ENCODE measurements at regions not wholly inside any gene's neighbourhood (a gene's known extent, or its start where the extent isn't known, plus 50 kb on each side); places are given as distances from the start of the nearest gene placed in this dataset.
A peak's percentile ranks its signal among the peaks of the same experiment; 100 is the strongest.

- Mint-ChIP-seq H3K4me1 (peaks cover 48% of the 10 kb centered on the region), H3K4me3 (peak overlapping the region; percentile 4), H3K9me3 (no peaks in the 10 kb centered on the region), H3K36me3 (no peaks in the 10 kb centered on the region), H3K27ac (peak overlapping the region; percentile 79)
- ATAC-seq (peak; percentile 89), DNase-seq (ENCODE audit: low spot score in 2 of 2) (peak in 1 of 2 donors; percentile 70)
These were observed 241.0 kb upstream of the ATP2B1 start for GRCh38 chr12:89949457-89950195.

- Mint-ChIP-seq H3K36me3 (no peaks in the 10 kb centered on the region), H3K4me3 (peak overlapping the region; percentile 13), H3K9me3 (no peaks in the 10 kb centered on the region), H3K4me1 (peaks cover 48% of the 10 kb centered on the region), H3K27ac (peak overlapping the region; percentile 79)
- ATAC-seq (no peak), DNase-seq (ENCODE audit: low spot score in 2 of 2) (no peak)
These were observed 239.9 kb upstream of the ATP2B1 start for GRCh38 chr12:89948271-89949175.

DNA sequence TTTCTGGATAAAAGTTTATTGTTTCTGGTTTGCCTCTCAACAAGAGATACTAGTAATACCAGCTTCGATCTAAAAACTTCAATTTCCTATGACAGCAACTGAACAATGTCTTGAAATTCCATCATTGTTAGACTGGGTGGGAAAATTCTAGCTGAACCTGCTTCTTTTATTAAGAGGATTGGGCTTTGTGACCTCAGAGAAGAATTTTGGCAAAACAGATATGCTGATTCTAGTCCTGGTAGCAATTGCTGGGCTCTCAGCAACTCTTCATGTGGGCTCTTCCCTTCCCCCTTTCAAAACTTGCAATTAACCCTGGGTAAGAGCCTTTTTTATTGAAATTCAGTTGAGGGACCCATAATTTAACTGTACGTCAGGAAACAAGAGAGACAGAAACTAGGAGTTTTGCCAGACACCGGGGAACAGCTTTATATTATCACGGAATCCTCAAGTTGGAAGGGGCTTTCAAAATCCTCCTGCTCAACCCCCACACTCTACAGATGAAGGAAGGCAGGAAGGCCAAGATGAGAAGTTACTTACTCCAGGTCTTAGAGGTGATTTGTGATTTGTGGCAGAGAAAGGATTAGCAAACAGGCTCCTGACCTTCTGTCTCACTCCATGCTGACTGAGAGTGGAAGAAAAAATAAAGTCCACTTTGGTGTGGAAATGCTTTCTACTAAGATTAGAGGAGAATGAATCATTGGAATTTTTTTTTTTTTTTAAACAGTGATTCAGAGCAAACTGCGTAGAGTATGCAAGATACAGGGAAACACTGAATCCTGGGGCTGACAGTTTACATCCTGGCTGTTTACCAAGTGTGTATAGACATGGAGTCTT lies 239.0 kb upstream of the ATP2B1 start:
- no peaks in the 10 kb centered on the region for H3K9me3 Mint-ChIP-seq
- no peak for DNase-seq (ENCODE audit: low spot score in 2 of 2)
- no peaks in the 10 kb centered on the region for H3K36me3 Mint-ChIP-seq
- peak overlapping the region; percentile 79 for H3K27ac Mint-ChIP-seq
- ATAC-seq, result peak; percentile 70
- H3K4me1 Mint-ChIP-seq, result peaks cover 54% of the 10 kb centered on the region
- H3K4me3 Mint-ChIP-seq, result peak overlapping the region; percentile 13

DNA sequence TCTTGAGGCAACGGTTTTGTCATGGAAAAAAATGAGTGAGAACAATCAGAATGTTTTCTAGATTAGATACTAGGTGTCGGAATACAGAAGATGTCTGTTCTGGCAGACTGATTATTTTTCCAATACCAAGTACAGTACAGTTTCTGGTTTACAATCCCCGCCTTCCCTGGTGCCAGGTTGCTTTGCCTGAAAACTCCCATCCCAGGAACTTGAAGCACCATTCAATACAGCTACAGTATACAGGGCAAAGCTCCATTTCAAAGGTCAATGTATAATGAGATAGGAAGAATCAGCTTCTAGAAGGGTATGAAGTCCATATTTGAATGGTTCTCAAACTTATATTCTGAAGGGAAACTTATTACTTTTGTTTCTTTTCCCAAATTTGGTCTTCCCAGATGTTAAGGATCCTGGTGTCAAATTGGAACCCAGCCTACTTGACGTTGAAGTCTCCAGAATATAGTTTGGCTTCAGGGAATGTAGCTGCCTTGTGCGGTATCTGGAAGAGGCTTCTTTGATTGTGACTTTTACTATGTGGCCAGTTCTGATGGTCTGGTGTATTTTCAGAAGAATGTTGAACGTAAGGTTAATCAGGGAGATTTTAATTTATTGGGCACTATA lies 238.0 kb upstream of the ATP2B1 start:
- H3K4me1 Mint-ChIP-seq, result peaks cover 61% of the 10 kb centered on the region
- H3K4me3 Mint-ChIP-seq, result no peak overlapping the region
- no peak overlapping the region for H3K27ac Mint-ChIP-seq
- H3K36me3 Mint-ChIP-seq, result no peaks in the 10 kb centered on the region
- no peak for DNase-seq (ENCODE audit: low spot score in 2 of 2)
- no peak for ATAC-seq
- no peaks in the 10 kb centered on the region for H3K9me3 Mint-ChIP-seq

DNA sequence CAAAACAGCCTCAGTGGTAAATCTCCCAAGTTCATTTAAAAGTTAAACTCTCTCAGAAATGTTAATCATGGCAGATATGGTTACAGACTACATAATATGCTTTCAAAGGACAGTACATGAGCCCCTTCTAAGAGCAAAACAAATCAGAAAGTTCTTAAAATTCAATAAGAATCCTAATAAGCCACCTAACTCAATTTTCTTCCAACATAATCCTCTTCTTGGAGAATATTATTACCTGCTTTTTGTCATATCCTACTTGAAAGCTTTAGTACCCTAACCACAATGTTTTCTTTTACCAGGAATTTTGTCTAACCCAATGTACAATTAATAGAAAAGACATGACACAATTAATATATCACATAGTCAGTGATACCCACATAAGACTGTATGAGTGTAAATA lies 236.5 kb upstream of the ATP2B1 start:
- Mint-ChIP-seq H3K36me3 (no peaks in the 10 kb centered on the region), H3K9me3 (peaks cover 3% of the 10 kb centered on the region), H3K27ac (peak overlapping the region; percentile 36), H3K4me1 (peaks cover 48% of the 10 kb centered on the region), H3K4me3 (no peak overlapping the region)
- DNase-seq (ENCODE audit: low spot score in 2 of 2) (no peak), ATAC-seq (no peak)

DNA sequence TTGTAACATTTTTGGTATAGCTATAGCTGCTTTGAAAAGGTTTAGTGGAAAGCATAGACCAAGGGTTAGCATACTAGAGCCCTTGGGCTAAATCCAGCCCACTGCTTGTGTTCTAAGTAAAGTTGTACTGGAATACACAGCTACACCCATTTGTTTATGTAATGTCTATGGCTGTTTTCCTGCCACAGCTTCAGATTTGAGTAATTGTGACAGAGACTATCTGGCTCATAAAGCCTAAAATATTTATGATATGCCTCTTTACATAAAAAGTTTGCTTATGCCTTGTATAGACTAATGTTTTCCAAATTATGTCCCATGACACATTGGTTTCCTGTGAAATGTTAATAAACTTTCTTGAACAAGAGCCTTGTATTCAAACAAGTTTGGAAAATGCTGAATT lies 234.8 kb upstream of the ATP2B1 start:
- Mint-ChIP-seq H3K4me3 (no peak overlapping the region), H3K36me3 (no peaks in the 10 kb centered on the region), H3K9me3 (peaks cover 3% of the 10 kb centered on the region), H3K4me1 (peaks cover 41% of the 10 kb centered on the region), H3K27ac (peak overlapping the region; percentile 68)
- DNase-seq (ENCODE audit: low spot score in 2 of 2), result no peak
- ATAC-seq, result peak; percentile 58

- Mint-ChIP-seq H3K9me3 (peaks cover 3% of the 10 kb centered on the region), H3K27ac (no peak overlapping the region), H3K4me3 (no peak overlapping the region), H3K36me3 (no peaks in the 10 kb centered on the region), H3K4me1 (peaks cover 25% of the 10 kb centered on the region)
- DNase-seq (ENCODE audit: low spot score in 2 of 2), result no peak
- ATAC-seq, result no peak
These were observed 232.8 kb upstream of the ATP2B1 start for GRCh38 chr12:89941436-89941835.

DNA sequence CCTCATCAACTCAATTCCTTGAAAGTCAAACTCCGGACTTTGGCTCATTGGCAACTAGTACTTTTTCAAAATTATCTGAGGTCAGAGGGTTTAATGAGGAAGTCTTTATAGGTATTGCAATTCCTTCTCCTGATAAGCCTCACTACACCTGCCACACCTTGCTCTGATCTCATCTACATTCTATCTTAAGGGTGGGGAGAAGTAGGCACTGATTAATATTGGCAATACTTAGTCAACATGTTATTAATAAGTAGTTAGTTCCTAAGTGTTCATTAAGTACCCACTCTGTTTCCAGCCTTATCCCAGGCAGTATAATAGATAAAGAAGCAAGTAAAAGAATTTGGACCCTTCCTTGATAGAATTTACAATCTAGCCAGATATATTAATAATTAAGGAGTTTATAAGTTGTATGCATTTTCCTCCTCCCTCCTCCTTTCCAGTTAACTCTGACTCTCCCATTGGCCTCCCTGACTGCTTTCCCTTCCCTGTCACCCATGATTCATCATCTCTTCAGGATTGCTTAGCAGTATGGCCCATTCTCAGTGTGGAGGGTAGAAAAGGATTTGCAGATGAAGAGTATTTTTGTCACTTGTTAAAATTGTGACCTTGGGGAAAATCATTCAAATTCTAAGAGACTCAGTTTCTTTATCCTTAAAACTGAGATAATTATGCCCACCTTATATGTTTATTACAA lies 231.0 kb upstream of the ATP2B1 start:
- no peak for DNase-seq (ENCODE audit: low spot score in 2 of 2)
- no peak overlapping the region for H3K4me3 Mint-ChIP-seq
- H3K9me3 Mint-ChIP-seq, result peaks cover 3% of the 10 kb centered on the region
- no peaks in the 10 kb centered on the region for H3K36me3 Mint-ChIP-seq
- H3K27ac Mint-ChIP-seq, result no peak overlapping the region
- ATAC-seq, result no peak
- H3K4me1 Mint-ChIP-seq, result peaks cover 34% of the 10 kb centered on the region

DNA sequence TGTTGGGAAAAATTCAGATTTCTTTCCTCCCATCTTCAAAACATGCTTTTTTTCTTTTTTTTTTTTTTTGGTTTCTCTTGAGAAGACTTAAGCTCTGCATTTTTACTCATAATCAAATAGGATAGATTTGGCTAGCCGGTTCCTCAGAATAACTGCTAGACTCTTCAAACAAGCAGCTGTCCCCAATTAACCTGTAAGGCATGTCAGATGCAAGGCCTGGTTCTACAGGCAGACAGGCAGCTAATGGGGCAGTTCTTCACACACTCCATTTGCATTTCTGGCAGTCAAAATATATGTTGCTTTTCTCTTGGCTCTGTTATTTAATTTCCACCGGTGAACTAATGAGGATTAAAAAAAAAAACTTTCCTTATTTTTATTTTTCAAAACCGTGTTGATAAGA lies 228.0 kb upstream of the ATP2B1 start:
- Mint-ChIP-seq H3K9me3 (peaks cover 3% of the 10 kb centered on the region), H3K27ac (no peak overlapping the region), H3K4me3 (no peak overlapping the region), H3K4me1 (peaks cover 27% of the 10 kb centered on the region), H3K36me3 (no peaks in the 10 kb centered on the region)
- no peak for ATAC-seq
- DNase-seq (ENCODE audit: low spot score in 2 of 2), result no peak

GRCh38 chr12:89935850-89936249 lies 227.2 kb upstream of the ATP2B1 start:
- Mint-ChIP-seq H3K4me3 (no peak overlapping the region), H3K36me3 (no peaks in the 10 kb centered on the region), H3K27ac (peak overlapping the region; percentile 65), H3K4me1 (peaks cover 24% of the 10 kb centered on the region), H3K9me3 (peaks cover 2% of the 10 kb centered on the region)
- ATAC-seq (peak; percentile 90), DNase-seq (ENCODE audit: low spot score in 2 of 2) (no peak)

GRCh38 chr12:89933911-89934310 lies 225.3 kb upstream of the ATP2B1 start:
- no peak overlapping the region for H3K4me3 Mint-ChIP-seq
- H3K36me3 Mint-ChIP-seq, result no peaks in the 10 kb centered on the region
- no peak for ATAC-seq
- DNase-seq (ENCODE audit: low spot score in 2 of 2), result no peak
- H3K9me3 Mint-ChIP-seq, result no peaks in the 10 kb centered on the region
- H3K4me1 Mint-ChIP-seq, result peaks cover 24% of the 10 kb centered on the region
- no peak overlapping the region for H3K27ac Mint-ChIP-seq

- H3K4me3 Mint-ChIP-seq, result no peak overlapping the region
- H3K36me3 Mint-ChIP-seq, result no peaks in the 10 kb centered on the region
- ATAC-seq, result peak; percentile 66
- no peak overlapping the region for H3K27ac Mint-ChIP-seq
- no peaks in the 10 kb centered on the region for H3K9me3 Mint-ChIP-seq
- no peak for DNase-seq (ENCODE audit: low spot score in 2 of 2)
- H3K4me1 Mint-ChIP-seq, result peaks cover 24% of the 10 kb centered on the region
These were observed 224.3 kb upstream of the ATP2B1 start for GRCh38 chr12:89932954-89933353.

DNA sequence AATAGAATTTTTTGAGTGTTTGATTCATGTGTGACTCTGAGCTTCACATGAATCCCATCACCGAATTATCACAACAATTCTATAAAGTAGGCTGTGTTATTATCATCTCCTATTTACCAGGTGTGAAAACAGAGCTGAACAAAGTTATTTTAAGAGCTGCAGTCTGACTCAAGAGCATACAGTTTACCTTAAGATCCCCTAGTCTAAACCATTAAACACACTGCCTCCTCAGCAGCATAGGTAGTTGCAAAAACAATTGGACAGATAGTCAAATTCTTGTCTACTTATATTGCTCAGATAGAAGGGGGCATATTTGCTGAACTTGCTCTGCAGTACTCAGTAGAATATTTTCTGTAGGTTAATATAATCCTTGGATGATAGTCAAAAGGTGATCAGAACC lies 219.8 kb upstream of the ATP2B1 start:
- H3K9me3 Mint-ChIP-seq, result no peaks in the 10 kb centered on the region
- H3K27ac Mint-ChIP-seq, result no peak overlapping the region
- DNase-seq (ENCODE audit: low spot score in 2 of 2) (no peak), ATAC-seq (no peak)
- H3K4me1 Mint-ChIP-seq, result no peaks in the 10 kb centered on the region
- no peak overlapping the region for H3K4me3 Mint-ChIP-seq
- H3K36me3 Mint-ChIP-seq, result no peaks in the 10 kb centered on the region

- DNase-seq (ENCODE audit: low spot score in 2 of 2), result no peak
- no peak for ATAC-seq
- Mint-ChIP-seq H3K9me3 (no peaks in the 10 kb centered on the region), H3K36me3 (no peaks in the 10 kb centered on the region), H3K4me3 (peak overlapping the region; percentile 11), H3K4me1 (no peaks in the 10 kb centered on the region), H3K27ac (peak overlapping the region; percentile 48)
These were observed 218.6 kb upstream of the ATP2B1 start for GRCh38 chr12:89927226-89927698.
